Astrocyte of the spinal cord (primary cell): ENCODE measurements at regions not wholly inside any gene's neighbourhood (a gene's known extent, or its start where the extent isn't known, plus 50 kb on each side); places are given as distances from the start of the nearest gene placed in this dataset.

Experiments
- DNase-seq: peaks from one replicate; pipeline ENCODE4 v3.0.0; 2011; ENCODE audit warnings: low read depth, low spot score
- H3K4me3 ChIP-seq: 2 replicates; pipeline ENCODE4 v1.5.1; 2011; ENCODE audit warnings: low read depth, mild to moderate bottlenecking, low read length, moderate library complexity
- in situ Hi-C: cut with HindIII; loops from 2 replicates; pipeline ENCODE4 v1.10.0; 2017; ENCODE audit warnings: low sequenced_read_pairs
- TF ChIP-seq, protein P1 (sequence below): IDR thresholded peaks from 2 replicates; pipeline ENCODE4 v1.5.1; 2012; ENCODE audit warnings: low read depth, mild to moderate bottlenecking, low read length, inconsistent platforms

DNA sequence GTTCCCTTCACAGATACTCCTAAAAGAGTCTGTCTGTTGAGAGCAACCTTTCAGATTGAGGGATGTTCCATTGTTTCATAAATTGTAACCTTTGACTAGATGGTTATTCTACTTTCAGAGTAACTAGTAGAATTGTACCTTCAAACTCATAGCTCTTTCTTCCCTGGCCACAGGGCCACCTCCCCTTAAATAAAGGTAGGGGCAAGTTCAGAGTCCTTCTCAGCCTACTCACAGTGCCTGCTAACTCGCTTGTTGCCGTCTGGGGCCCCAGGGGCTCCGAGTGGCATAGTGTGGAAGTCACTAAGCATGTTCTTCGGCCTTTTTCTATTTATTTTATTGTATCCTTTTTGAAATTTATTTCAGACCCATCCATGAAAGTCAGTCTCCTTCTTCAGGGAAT is 250.4 kb downstream of the ALX1 start:
- in situ Hi-C loops: no loop called here
- no peak overlapping the region for H3K4me3 ChIP-seq
- TF ChIP-seq, protein P1, sequence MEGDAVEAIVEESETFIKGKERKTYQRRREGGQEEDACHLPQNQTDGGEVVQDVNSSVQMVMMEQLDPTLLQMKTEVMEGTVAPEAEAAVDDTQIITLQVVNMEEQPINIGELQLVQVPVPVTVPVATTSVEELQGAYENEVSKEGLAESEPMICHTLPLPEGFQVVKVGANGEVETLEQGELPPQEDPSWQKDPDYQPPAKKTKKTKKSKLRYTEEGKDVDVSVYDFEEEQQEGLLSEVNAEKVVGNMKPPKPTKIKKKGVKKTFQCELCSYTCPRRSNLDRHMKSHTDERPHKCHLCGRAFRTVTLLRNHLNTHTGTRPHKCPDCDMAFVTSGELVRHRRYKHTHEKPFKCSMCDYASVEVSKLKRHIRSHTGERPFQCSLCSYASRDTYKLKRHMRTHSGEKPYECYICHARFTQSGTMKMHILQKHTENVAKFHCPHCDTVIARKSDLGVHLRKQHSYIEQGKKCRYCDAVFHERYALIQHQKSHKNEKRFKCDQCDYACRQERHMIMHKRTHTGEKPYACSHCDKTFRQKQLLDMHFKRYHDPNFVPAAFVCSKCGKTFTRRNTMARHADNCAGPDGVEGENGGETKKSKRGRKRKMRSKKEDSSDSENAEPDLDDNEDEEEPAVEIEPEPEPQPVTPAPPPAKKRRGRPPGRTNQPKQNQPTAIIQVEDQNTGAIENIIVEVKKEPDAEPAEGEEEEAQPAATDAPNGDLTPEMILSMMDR: no peak
- no peak for DNase-seq

DNA sequence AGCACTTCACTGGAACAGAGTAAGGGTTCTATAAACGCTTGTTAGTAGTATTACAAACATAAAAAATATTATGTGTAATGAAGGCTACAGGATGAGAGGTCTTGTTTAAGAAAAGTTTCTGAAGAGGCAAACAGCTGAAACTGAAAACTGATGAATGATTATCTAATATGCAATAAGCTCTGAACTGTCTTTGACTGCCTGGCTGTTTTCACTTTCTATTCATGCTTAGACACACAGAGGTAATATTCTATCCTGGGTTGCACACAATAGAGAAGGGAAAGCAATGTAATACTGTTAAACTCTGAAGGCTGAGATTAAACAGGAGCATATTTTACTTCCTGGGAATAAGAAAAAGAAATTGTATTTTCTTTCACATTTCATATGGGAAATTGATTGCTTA is 251.3 kb downstream of the ALX1 start:
- DNase-seq: no peak
- TF ChIP-seq, protein P1: no peak
- no peak overlapping the region for H3K4me3 ChIP-seq
- in situ Hi-C loops: no loop called here

DNA sequence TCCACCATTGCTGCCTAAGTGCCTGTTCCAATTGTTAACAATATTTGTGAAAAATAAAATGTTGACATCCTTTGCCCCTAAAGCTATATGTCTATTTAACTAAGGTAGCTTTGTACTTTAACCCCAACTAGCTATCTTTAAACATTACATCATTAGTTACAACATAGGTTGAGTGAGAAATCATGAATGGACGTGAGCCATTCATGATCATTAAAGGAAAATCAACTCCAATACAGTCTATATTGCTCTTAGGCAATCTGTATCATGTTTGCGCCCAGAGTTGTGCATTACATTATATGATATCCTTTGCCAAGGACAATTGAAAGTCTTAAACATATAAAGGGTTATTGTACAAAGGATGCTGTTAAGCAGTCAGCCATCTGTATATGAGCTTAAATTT is 269.6 kb downstream of the ALX1 start:
- DNase-seq: no peak
- TF ChIP-seq, protein P1: no peak
- in situ Hi-C loops: no loop called here
- H3K4me3 ChIP-seq: no peak overlapping the region

DNA sequence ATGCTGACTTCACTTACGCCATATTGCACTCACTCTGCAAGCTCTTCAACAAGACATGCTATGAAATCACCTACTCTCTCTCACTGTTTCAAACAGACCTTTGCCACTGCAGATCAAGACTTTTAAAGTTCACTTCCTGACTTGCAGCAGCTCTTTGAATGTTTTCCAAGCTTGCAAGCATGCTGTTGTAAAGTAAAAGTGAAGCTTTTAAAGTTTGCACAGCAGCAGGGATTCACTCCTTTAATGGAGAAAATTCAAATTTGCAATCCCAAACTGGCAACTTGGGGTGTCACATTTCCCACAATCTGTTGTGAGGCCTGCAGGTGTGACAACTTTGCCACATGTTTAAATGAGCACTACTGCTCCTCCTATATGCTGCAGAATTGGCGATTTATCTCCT is 270.9 kb downstream of the ALX1 start:
- DNase-seq: no peak
- no peak overlapping the region for H3K4me3 ChIP-seq
- in situ Hi-C loops: no loop called here
- TF ChIP-seq, protein P1: no peak

DNA sequence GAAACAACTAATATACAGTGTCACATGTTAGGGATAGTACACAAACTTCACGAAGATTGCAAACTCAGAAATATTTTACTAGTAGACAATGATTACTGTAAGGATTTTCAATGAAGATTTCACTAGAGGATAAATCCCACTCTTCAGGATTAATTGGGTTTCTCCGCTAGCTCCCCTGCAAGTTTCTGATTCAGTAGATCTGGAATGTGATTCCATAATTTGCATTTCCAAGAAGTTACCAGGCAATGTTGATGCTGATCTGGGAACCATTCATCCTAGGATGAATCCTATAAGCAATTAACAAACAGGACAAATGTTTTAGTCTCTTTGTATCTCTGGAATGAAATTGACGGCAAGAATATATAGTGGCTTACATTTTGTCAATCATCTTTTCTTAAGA is 272.4 kb downstream of the ALX1 start:
- no peak overlapping the region for H3K4me3 ChIP-seq
- in situ Hi-C loops: no loop called here
- DNase-seq: no peak
- TF ChIP-seq, protein P1: no peak

DNA sequence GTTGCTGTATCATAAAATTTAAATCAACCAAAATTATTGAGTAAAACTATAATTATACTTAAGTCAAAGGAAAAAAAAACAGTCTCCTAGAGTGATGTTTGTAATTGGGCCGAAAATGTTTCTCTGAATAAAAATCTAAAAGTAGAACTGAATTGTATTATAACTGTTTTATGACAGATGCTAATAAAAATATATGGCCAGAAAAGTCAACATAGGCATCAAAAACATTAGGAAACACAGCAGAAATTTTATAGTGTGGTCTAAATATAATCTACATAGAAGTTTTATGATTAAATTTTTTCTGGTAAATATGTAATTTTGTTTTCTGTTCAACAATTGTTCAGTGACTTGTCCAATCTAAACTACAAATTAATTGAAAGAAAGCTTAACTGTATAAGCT is 277.8 kb downstream of the ALX1 start:
- TF ChIP-seq, protein P1: no peak
- H3K4me3 ChIP-seq: no peak overlapping the region
- DNase-seq: no peak
- in situ Hi-C loops: no loop called here

DNA sequence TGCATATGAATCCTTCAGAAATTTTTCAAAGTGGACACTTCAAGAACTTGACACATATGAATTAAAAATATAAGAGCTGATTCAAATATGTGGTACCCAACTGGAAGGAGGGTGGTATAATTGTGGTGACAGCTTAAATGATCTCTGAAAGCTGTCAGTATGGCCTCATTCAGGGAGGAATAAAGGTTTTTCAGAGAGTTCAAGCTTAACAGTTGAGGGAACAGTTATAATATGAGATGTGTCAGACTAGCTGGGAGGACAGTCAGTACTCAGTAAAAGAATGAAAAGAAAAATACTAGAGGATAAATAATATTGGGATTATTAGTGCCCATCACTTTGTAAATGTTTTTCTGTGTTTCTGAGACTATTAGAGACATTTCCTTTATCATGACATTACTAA is 277.5 kb downstream of the RASSF9 start:
- in situ Hi-C loops: no loop called here
- no peak for DNase-seq
- H3K4me3 ChIP-seq: no peak overlapping the region
- TF ChIP-seq, protein P1: no peak
